ENCODE measurements at regions not wholly inside any gene's neighbourhood (a gene's known extent, or its start where the extent isn't known, plus 50 kb on each side); places are given as distances from the start of the nearest gene placed in this dataset.

DNA sequence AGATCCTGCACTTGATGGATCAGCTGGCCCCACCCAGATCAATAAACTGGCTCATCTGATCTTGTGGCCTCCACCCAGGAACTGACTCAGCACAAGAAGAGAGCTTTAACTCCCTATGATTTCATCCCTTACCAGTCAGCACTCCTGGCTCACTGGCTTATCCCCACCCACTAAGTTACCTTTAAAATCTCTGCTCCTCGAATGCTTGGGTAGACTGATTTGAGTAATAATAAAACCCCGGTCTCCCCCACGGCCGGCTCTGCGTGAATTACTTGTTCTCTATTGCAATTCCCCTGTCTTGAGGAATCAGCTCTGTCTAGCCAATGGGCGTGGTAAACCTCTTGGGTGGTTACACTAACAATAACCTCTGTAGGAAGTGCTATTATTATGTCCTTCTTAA is 83.7 kb downstream of the MBL2 start:
- TF ChIP-seq, protein P1, sequence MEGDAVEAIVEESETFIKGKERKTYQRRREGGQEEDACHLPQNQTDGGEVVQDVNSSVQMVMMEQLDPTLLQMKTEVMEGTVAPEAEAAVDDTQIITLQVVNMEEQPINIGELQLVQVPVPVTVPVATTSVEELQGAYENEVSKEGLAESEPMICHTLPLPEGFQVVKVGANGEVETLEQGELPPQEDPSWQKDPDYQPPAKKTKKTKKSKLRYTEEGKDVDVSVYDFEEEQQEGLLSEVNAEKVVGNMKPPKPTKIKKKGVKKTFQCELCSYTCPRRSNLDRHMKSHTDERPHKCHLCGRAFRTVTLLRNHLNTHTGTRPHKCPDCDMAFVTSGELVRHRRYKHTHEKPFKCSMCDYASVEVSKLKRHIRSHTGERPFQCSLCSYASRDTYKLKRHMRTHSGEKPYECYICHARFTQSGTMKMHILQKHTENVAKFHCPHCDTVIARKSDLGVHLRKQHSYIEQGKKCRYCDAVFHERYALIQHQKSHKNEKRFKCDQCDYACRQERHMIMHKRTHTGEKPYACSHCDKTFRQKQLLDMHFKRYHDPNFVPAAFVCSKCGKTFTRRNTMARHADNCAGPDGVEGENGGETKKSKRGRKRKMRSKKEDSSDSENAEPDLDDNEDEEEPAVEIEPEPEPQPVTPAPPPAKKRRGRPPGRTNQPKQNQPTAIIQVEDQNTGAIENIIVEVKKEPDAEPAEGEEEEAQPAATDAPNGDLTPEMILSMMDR (IDR thresholded peaks at IDR 0.05; ENCODE audit: insufficient read depth, low read length, poor library complexity, severe bottlenecking), result no peak
- no peaks in the 10 kb centered on the region for H3K36me3 ChIP-seq (ENCODE audit: control insufficient read depth, insufficient read depth, low read length)
- no peak overlapping the region for H3K4me3 ChIP-seq (ENCODE audit: low read depth, low read length)
- DNase-seq (ENCODE audit: low read depth), result no peak
- H3K27me3 ChIP-seq (ENCODE audit: control insufficient read depth, insufficient read depth, low read length), result no peaks in the 10 kb centered on the region

DNA sequence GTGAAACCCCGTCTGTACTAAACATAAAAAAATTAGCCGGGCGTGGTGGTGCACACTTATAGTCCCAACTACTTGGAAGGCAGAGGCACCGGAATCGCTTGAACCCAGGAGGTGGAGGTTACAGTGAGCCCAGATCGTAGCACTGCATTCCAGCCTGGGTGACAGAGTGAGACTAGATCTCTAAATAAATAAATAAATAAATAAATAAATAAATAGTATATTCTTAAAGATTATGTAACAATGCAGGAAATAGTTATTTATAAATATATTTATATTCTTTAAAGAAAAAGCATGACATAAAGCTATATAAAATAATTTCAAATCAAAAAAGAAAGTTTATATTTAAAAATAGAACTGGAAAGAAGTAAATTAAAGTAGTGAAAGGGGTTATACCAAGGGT is 76.4 kb downstream of the MBL2 start:
- no peak for DNase-seq (ENCODE audit: low read depth)
- no peaks in the 10 kb centered on the region for H3K36me3 ChIP-seq (ENCODE audit: control insufficient read depth, insufficient read depth, low read length)
- no peaks in the 10 kb centered on the region for H3K27me3 ChIP-seq (ENCODE audit: control insufficient read depth, insufficient read depth, low read length)
- TF ChIP-seq, protein P1 (IDR thresholded peaks at IDR 0.05; ENCODE audit: insufficient read depth, low read length, poor library complexity, severe bottlenecking), result no peak
- no peak overlapping the region for H3K4me3 ChIP-seq (ENCODE audit: low read depth, low read length)

DNA sequence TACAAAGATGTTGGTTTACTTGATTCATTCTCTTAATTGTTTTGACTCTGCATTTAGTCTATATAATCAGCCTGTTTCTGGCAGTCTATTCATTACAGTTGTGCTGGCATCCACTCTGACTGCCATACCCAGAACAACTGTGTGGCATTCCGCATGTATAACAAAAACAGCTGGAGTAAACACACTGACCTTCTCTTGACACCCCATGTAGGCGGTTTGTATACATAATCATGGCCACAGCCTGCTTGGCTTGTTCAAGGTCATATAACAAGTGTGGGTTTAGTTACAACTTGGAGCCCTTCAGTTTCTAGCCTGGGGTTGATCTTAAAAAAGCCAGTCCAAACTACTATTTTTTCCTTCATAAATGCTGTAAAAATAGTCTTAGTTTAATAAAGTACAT is 70.9 kb downstream of the MBL2 start:
- Histone ChIP-seq H3K27me3 (ENCODE audit: control insufficient read depth, insufficient read depth, low read length) (no peaks in the 10 kb centered on the region), H3K4me3 (ENCODE audit: low read depth, low read length) (no peak overlapping the region), H3K36me3 (ENCODE audit: control insufficient read depth, insufficient read depth, low read length) (no peaks in the 10 kb centered on the region)
- DNase-seq (ENCODE audit: low read depth), result no peak
- TF ChIP-seq, protein P1 (IDR thresholded peaks at IDR 0.05; ENCODE audit: insufficient read depth, low read length, poor library complexity, severe bottlenecking), result no peak

DNA sequence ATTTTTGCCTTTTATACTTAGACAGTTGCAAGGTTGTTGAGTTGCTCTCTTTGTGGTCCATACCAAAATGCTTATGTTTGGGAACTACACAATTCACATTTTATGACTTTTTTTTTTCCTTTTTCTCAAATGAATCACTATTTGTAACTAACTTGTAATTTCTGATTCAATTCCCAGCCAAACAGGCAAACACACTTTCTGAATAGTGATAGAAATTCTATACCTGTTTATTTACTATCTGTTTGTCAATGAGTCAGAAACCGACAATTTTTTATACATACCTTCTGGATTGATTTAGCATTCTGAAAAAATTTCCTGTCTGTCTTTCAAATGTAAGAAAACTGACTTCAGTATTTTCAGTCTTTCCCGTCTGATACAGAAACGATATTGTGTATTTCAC is 69.1 kb downstream of the MBL2 start:
- H3K4me3 ChIP-seq (ENCODE audit: low read depth, low read length), result no peak overlapping the region
- no peak for DNase-seq (ENCODE audit: low read depth)

DNA sequence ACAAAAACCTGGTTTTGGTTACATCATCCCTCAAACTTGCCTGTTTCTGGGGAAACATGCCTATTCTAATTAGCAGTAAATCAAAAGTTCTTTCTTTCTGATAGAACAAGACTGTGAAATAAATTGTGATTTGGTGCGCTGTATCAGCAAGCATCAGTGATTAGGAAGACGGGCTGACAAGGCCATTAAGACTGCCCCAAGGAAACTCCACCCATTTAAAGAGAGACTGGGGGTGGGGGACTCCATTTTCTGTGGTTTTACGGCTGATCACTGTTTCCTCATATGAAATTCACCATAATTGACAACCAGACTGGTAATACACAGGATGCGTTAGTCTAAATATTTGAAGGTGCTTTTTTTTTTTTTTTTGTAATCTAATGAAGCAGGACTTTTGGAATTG is 68.7 kb downstream of the MBL2 start:
- no peaks in the 10 kb centered on the region for H3K27me3 ChIP-seq (ENCODE audit: control insufficient read depth, insufficient read depth, low read length)
- H3K4me3 ChIP-seq (ENCODE audit: low read depth, low read length), result no peak overlapping the region
- H3K36me3 ChIP-seq (ENCODE audit: control insufficient read depth, insufficient read depth, low read length), result no peaks in the 10 kb centered on the region
- no peak for DNase-seq (ENCODE audit: low read depth)
- TF ChIP-seq, protein P1 (IDR thresholded peaks at IDR 0.05; ENCODE audit: insufficient read depth, low read length, poor library complexity, severe bottlenecking), result no peak

More for the DNA sequence above, 69.1 kb downstream of the MBL2 start:
- Histone ChIP-seq H3K27me3 (ENCODE audit: control insufficient read depth, insufficient read depth, low read length) (no peaks in the 10 kb centered on the region), H3K36me3 (ENCODE audit: control insufficient read depth, insufficient read depth, low read length) (no peaks in the 10 kb centered on the region)
- TF ChIP-seq, protein P1 (IDR thresholded peaks at IDR 0.05; ENCODE audit: insufficient read depth, low read length, poor library complexity, severe bottlenecking), result no peak

DNA sequence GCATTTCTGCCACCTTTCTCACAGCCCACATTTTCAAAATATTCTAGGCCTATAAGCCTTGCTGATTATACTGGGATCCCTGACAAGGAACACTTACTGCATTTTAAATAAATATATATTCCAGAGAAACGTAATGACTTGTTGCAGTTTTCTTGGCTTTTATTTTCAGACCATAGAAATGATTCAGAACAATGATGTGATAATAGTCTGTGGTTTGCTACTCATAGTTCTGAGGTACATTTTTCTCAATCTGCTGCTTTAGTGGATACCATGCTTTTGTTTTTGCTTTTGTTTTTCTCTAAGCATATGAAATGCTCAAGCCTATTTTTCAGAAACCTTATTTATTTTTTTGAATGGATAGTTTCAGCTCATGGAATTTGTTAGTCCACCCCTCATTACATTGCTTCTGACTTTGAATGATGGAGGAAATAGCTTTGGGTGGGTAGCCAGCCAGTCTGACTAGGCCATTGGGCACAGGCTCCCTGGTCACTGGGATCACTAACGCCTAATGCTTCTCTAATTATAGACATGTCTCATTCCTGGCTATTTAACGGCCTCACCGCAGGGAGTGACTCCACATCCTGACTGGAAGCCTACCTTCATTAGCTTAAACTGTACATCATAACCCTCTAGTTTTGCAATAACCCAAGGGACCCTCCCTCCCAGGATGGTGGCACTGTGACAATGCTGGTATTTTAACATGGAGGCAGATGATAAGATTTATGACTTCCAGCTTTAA is 66.1 kb downstream of the MBL2 start:
- TF ChIP-seq, protein P1 (IDR thresholded peaks at IDR 0.05; ENCODE audit: insufficient read depth, low read length, poor library complexity, severe bottlenecking), result no peak
- no peak for DNase-seq (ENCODE audit: low read depth)
- Histone ChIP-seq H3K36me3 (ENCODE audit: control insufficient read depth, insufficient read depth, low read length) (no peaks in the 10 kb centered on the region), H3K4me3 (ENCODE audit: low read depth, low read length) (no peak overlapping the region), H3K27me3 (ENCODE audit: control insufficient read depth, insufficient read depth, low read length) (no peaks in the 10 kb centered on the region)
